MM.1S (cell line): ENCODE measurements at regions not wholly inside any gene's neighbourhood (a gene's known extent, or its start where the extent isn't known, plus 50 kb on each side); places are given as distances from the start of the nearest gene placed in this dataset.

Experiments
- CTCF ChIP-seq: fragments of 300-600 bp; sonication (generic); IDR thresholded peaks from 2 replicates; pipeline ENCODE4 v1.5.1; 2016; ENCODE audit warnings: antibody characterized with exemption, low read length, mixed read lengths
- EZH2 ChIP-seq: fragments of 300-600 bp; sonication (generic); optimal IDR thresholded peaks from 2 replicates; pipeline ENCODE3; 2017; ENCODE audit warnings: low read depth, mild to moderate bottlenecking, antibody characterized with exemption, low read length, mixed read lengths
- EZH2phosphoT487 ChIP-seq: fragments of 300-600 bp; sonication (generic); IDR thresholded peaks from 2 replicates; pipeline ENCODE4 v1.6.1; 2018; ENCODE audit warnings: antibody characterized with exemption, low read length

- TF ChIP-seq CTCF = no peak
- no peak for TF ChIP-seq EZH2
- no peak for TF ChIP-seq EZH2phosphoT487
Observed at GRCh38 chr2:21890716-21891115, 766.9 kb downstream of the TDRD15 start.
